Renal cortical epithelial cell (primary cell): ENCODE measurements at regions not wholly inside any gene's neighbourhood (a gene's known extent, or its start where the extent isn't known, plus 50 kb on each side); places are given as distances from the start of the nearest gene placed in this dataset.
A peak's percentile ranks its signal among the peaks of the same experiment; 100 is the strongest.
"Not testable (repeated sequence)": the region's sequence is repeated elsewhere in the genome, so short reads cannot be mapped to it uniquely, and the experiment has no call there.

ENCODE experiments used
- DNase-seq: peaks from one replicate; pipeline ENCODE4 v3.0.0-alpha.2; 2011; ENCODE audit warnings: low read depth

GRCh38 chr15:95076678-95076990 is 845.3 kb downstream of the MCTP2 start:
- no peak for DNase-seq

DNA sequence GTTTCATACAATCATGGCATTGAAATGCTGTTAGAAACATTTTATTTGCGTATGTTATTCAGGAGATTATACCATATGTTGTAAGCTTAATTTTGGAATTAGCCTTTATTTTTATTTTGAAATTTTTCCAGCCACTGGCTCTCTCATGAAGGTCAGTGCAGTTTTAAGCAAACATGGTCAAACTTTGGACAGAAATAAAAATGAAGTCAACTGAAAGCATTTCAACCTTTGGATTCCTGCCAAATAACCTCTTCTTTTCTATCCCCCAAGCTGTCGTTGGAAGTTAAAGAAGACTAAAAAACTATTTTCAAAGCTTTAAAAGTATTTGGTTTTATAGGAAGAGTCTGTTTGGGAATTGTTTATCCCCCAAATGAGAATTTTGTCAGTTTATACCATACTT is 846.6 kb downstream of the MCTP2 start:
- DNase-seq: no peak

GRCh38 chr15:95080228-95080627 is 848.9 kb downstream of the MCTP2 start:
- not testable (repeated sequence) for DNase-seq

GRCh38 chr15:95085056-95085455 is 853.7 kb downstream of the MCTP2 start:
- DNase-seq: peak; percentile 22

- no peak for DNase-seq
Observed at GRCh38 chr15:95086531-95087252, 855.3 kb downstream of the MCTP2 start.

- DNase-seq: no peak
Observed at GRCh38 chr15:95087253-95087609, 855.9 kb downstream of the MCTP2 start.

DNA sequence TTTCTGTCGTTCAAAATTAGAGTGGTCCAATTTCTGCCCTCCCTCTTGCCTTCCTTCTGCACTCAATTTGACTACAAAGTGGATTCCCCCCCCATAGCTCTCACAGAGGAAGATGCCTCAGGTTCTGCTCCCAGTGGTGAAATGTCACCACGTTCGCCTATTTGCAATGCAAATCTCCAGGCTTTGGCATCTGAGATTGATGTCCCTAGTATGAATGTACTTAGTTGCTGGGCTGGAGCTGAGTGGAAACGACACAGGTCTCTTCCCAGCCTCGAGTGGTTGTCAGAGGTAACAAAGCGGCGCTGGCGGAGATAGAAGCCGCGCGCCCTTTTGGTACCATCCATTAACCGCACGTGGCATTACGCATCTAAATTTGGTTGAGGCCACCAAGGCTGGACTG is 860.1 kb downstream of the MCTP2 start:
- no peak for DNase-seq

DNA sequence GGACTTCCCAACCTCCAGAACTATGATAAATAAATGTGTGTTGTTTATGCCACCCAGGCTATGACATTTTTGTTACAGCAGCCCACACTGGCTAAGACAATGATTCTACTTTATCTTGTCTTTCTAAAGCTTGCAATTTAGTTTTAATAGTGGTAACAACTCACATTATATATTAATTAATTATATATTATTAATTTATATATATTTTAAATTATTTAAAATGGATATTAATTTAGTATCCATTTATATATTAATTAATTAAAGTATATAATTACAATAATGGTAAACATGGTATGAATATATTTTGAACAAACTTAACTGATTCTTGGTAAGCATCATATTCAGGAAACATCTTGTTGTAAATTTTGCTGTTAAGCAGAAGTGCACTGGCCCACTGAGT is 863.9 kb downstream of the MCTP2 start:
- DNase-seq: no peak

- DNase-seq: no peak
Observed at GRCh38 chr15:95096651-95097050, 865.3 kb downstream of the MCTP2 start.

- DNase-seq: peak; percentile 67
Observed at GRCh38 chr15:95097361-95097760, 866.0 kb downstream of the MCTP2 start.

DNA sequence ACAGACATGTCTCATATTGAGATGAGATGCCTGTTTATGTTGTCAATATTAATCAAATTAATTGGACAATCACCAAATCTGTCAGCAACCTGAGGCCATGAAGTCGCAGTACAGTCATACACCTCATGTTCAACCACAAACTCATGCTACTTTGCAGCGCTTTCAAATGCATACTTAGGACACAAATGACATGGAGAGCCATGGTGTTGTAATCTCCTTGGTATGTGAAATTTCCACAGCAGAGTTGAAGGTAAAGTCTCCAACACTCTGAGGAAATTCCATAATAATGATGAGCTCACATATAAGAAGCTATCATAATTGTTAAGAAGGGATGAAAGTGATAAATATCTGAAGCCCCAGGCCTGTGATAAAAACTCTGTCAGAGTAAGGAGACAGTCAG is 873.9 kb downstream of the MCTP2 start:
- DNase-seq: peak; percentile 3

DNA sequence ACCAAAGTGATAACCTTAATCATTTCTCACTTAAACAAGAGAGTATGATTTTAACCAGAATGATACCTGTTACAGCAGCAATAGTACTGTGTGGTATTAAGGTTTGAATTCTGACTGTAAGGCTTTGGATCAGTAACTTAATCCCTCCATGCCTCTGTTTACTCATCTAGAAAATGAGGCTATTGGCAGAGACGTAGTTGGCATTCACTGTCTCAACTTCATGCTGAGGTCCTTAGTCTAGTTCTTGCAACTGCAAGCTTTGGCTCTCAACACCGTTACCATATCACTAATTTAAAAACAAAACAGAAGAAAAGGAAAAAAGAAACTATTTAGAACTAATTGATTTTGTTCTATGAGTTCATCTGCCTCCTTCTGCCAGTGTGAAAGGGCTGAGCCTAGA is 875.4 kb downstream of the MCTP2 start:
- DNase-seq: no peak

- no peak for DNase-seq
Observed at GRCh38 chr15:95108673-95109072, 877.3 kb downstream of the MCTP2 start.

DNA sequence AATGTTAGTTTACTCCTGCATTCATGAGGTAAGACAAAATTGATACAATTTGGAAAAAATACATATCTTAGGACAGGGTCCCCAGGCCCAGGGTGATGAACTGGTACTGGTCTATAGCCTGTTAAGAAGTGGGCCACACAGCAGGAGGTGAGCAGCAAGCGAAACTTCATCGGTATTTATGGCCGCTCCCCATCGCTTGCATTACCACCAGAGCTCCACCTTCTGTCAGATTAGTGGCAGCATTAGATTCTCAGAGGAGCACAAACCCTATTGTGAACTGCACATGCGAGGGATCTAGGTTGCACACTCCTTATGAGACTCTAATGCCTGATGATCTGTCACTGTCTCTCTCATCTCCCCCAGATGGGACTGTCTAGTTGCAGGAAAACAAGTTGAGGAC is 880.6 kb downstream of the MCTP2 start:
- DNase-seq: no peak

- DNase-seq: no peak
Observed at GRCh38 chr15:95113041-95113440, 881.7 kb downstream of the MCTP2 start.

DNA sequence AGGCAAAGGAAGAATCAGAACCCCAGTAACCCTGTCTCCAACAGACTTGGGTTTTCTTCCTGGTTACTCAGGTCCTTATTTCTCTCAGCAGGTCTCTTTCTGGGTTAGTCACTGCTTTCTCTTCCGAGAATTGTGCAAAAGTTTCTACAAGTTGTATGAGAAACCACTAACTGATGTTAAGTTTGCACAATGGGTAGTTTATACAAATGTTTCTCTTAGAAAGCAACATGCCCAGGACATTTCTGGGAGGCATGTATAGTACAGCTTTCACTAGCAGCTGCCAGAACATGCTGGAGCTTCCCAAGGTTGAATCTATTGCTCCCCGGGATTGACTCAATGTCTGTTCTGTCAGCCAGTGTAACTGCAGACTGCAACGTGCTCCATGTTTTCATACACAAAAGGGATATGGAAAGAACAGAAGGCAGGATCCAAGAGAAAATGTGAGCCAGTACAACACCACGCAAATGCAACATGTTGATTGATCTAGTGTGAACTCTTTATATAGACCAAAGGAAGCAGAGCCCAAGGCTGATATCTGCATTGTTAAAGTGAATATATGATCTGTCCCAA is 887.8 kb downstream of the MCTP2 start:
- DNase-seq: no peak

- DNase-seq: no peak
Observed at GRCh38 chr15:95120595-95120994, 889.2 kb downstream of the MCTP2 start.

DNA sequence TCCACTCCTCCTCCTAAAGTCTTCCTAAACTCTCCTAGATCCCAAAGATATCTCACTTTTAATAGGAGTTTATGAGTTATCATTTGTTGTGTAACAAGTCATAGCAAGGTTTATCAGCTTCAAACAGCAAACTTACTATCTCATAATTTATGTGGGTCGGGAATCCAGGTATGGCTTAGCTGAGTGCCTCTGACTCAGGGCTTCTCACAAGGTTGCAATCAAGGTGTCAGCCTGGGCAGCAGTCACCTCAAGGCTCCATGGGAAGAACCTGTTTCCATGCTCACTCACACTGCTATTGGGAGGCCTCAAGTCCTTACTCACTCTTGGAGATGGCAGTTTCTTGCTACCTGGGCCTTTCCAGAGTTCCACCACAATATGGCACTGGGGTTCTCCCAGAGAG is 889.8 kb downstream of the MCTP2 start:
- no peak for DNase-seq

- DNase-seq: no peak
Observed at GRCh38 chr15:95125803-95126202, 894.4 kb downstream of the MCTP2 start.

DNA sequence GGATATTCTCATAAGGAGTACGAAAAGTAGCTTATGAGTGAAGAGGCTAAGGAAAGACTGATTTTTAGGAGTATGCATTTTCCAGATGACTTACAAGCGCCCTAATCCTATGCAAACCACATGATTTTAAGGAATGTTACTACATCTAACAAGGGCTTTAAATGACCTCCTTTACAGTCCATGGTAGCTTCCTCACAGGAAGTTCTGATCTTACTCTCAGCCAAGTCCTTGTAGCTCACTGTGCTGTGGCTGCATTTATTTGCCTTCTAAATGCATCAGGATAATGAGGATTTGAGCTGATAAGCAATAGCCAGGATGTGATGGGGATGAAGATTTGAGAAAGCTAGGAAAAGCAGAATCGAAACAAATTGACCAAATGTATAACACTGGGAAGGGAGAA is 896.0 kb downstream of the MCTP2 start:
- no peak for DNase-seq

GRCh38 chr15:95129574-95129973 is 898.2 kb downstream of the MCTP2 start:
- no peak for DNase-seq

DNA sequence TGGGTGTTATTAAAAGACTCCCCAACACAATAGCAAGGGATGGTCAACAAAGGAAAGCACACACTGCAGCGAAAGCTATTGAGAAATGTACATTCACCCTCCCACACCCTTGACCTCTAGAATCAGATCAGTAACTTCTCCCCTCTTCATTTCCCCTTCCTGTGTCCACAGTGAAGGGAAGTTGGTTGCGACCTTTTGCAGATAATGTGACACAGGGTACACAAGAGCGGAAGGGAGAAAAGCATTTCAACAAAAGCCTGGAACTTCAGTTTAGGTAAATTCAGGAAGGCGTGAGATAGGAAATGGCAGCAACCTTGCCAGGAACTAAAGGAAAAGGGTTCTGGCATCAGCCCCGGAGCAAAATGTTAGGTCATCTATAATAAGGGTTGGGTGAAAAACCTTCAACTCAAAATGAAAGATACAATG is 899.8 kb downstream of the MCTP2 start:
- DNase-seq: no peak

DNA sequence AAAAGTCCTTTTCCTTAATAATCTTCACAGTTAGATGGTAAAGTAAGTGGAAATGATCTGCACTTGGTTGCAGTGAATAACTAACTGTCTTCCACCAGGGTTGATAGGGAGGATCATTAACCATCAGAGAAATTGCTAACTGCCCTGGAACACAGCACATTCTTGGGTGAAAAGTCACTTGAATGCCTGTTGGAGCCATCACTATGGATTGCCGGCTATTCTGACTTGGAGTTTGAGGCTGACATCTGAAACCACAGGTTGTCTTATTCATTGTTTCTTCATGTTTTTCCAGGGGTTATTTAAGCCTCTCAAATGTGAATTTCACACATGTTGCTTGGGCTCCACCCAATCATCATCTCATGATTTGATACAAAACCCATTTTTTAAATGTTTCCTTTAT is 901.4 kb downstream of the MCTP2 start:
- DNase-seq: peak; percentile 92

- no peak for DNase-seq
Observed at GRCh38 chr15:95134431-95135110, 903.2 kb downstream of the MCTP2 start.
